SK-N-SH (cell line): ENCODE measurements at regions not wholly inside any gene's neighbourhood (a gene's known extent, or its start where the extent isn't known, plus 50 kb on each side); places are given as distances from the start of the nearest gene placed in this dataset.

Source experiments
- CTCF ChIA-PET: fragments of 300-600, 350-600 bp; formaldehyde crosslinking; extraction: SDS; loops from one replicate; lab custom pipeline; 2021; lab: Yijun Ruan, JAX
- POLR2A ChIA-PET: fragments of 350-600 bp; sonication (Branson Sonifier 250); formaldehyde crosslinking; extraction: SDS; loops from one replicate; lab custom pipeline; 2020; ENCODE audit warnings: antibody characterized with exemption, inconsistent platforms; lab: Yijun Ruan, JAX
- DNase-seq: peaks from one replicate; pipeline ENCODE4 v3.0.0; 2012
- H2AFZ ChIP-seq: fragments of 200-600 bp; sonication (generic); 2 replicates; pipeline ENCODE4 v1.8.1; 2016; ENCODE audit warnings: antibody characterized with exemption, mild to moderate bottlenecking, low read depth
- H3F3A ChIP-seq: fragments of 200-600 bp; sonication (generic); replicated peaks from 2 replicates; pipeline ENCODE3; 2016; ENCODE audit warnings: antibody characterized with exemption, mild to moderate bottlenecking; ENCODE audit not compliant: insufficient read depth
- H3K27ac ChIP-seq, 2 experiments: fragments of 200-500 bp in 1 of 2; fragments of 200-600 bp in 1 of 2; sonication (Bioruptor generic) in 1 of 2; sonication (generic), shearing (Covaris generic) in 1 of 2; 2 replicates each; pipeline versions ENCODE4 v1.5.1 to v1.6.1; 2014 to 2016; ENCODE audit warnings: low read depth in 2 of 2, inconsistent platforms in 1 of 2, low read length in 1 of 2, mild to moderate bottlenecking in 1 of 2, mixed read lengths in 1 of 2
- H3K27me3 ChIP-seq: fragments of 200-600 bp; sonication (generic), shearing (Covaris generic); 2 replicates; pipeline ENCODE4 v1.6.1; 2016; ENCODE audit warnings: mixed run types; ENCODE audit not compliant: insufficient read depth
- H3K36me3 ChIP-seq, 2 experiments: fragments of 200-500 bp in 1 of 2; fragments of 200-600 bp in 1 of 2; sonication (Bioruptor generic) in 1 of 2; sonication (generic) in 1 of 2; replicated peaks in 1 of 2; 2 replicates each; pipeline versions ENCODE3 to v1.5.1; 2014 to 2016; ENCODE audit warnings: low read length in 1 of 2, mild to moderate bottlenecking in 1 of 2; ENCODE audit not compliant: insufficient read depth in 2 of 2, control insufficient read depth in 1 of 2
- H3K4me1 ChIP-seq, 2 experiments: fragments of 200-500 bp in 1 of 2; fragments of 200-600 bp in 1 of 2; sonication (Bioruptor generic) in 1 of 2; sonication (generic), shearing (Covaris generic) in 1 of 2; 2 replicates each; pipeline versions ENCODE4 v1.5.1 to v1.6.1; 2014 to 2016; ENCODE audit warnings: low read depth in 1 of 2, low read length in 1 of 2, mixed run types in 1 of 2; ENCODE audit not compliant: insufficient read depth in 2 of 2, control insufficient read depth in 1 of 2
- H3K4me2 ChIP-seq: fragments of 200-600 bp; sonication (generic), shearing (Covaris generic); 2 replicates; pipeline ENCODE4 v1.6.1; 2017; ENCODE audit warnings: mixed run types
- H3K4me3 ChIP-seq, 2 experiments: fragments of 200-500 bp in 1 of 2; fragments of 200-600 bp in 1 of 2; sonication (Bioruptor generic) in 1 of 2; sonication (generic), shearing (Covaris generic) in 1 of 2; 2 replicates each; pipeline versions ENCODE4 v1.5.1 to v1.8.1; 2014 to 2016; ENCODE audit warnings: low read depth in 2 of 2, inconsistent platforms in 1 of 2, low read length in 1 of 2, mild to moderate bottlenecking in 1 of 2, mixed read lengths in 1 of 2, moderate library complexity in 1 of 2
- H3K79me2 ChIP-seq: fragments of 200-600 bp; sonication (generic); 2 replicates; pipeline ENCODE4 v1.8.1; 2017; ENCODE audit warnings: mild to moderate bottlenecking; ENCODE audit not compliant: insufficient read depth
- H3K9ac ChIP-seq: fragments of 200-600 bp; sonication (generic); 2 replicates; pipeline ENCODE4 v1.6.1; 2017; ENCODE audit warnings: mixed run types
- H3K9me2 ChIP-seq: fragments of 200-600 bp; sonication (generic); 2 replicates; pipeline ENCODE4 v1.6.1; 2017; ENCODE audit warnings: mixed run types
- H3K9me3 ChIP-seq: fragments of 200-600 bp; sonication (generic); 2 replicates; pipeline ENCODE4 v1.6.1; 2017; ENCODE audit warnings: mixed run types, mild to moderate bottlenecking, moderate library complexity
- H4K20me1 ChIP-seq: fragments of 200-600 bp; sonication (generic); 2 replicates; pipeline ENCODE4 v1.6.1; 2017; ENCODE audit warnings: mild to moderate bottlenecking, mixed run types; ENCODE audit not compliant: insufficient read depth
- CHD2 ChIP-seq: fragments of 150-350 bp; IDR thresholded peaks from 2 replicates; pipeline ENCODE4 v1.6.1; 2018; ENCODE audit warnings: low read length; ENCODE audit not compliant: partially characterized antibody
- CTCF ChIP-seq: fragments of 200-600 bp; sonication (generic); IDR thresholded peaks from 2 replicates; pipeline ENCODE4 v1.6.1; 2017; ENCODE audit warnings: antibody characterized with exemption, mild to moderate bottlenecking, moderate library complexity
- EP300 ChIP-seq, 2 experiments: IDR thresholded peaks; 2 replicates each; pipeline versions ENCODE4 v1.4.0 to v1.6.1; 2012; ENCODE audit warnings: borderline replicate concordance in 1 of 2, low read depth in 1 of 2, low read length in 1 of 2
- EZH2phosphoT487 ChIP-seq: fragments of 200-600 bp; sonication (generic); IDR thresholded peaks from 2 replicates; pipeline ENCODE4 v1.6.1; 2017; ENCODE audit warnings: low read depth, mixed run types, mild to moderate bottlenecking, antibody characterized with exemption, moderate library complexity, borderline replicate concordance
- FOSL2 ChIP-seq: IDR thresholded peaks from 2 replicates; pipeline ENCODE4 v1.4.0; 2012; ENCODE audit warnings: low read depth, mild to moderate bottlenecking, moderate library complexity, borderline replicate concordance
- GATA2 ChIP-seq: sonication (generic); formaldehyde crosslinking; IDR thresholded peaks from 2 replicates; pipeline ENCODE4 v1.5.0; 2020; ENCODE audit warnings: mild to moderate bottlenecking, missing genetic modification reagents
- MEF2A ChIP-seq: IDR thresholded peaks from 2 replicates; pipeline ENCODE4 v1.4.0; 2012; ENCODE audit warnings: low read depth, borderline replicate concordance
- RFX5 ChIP-seq: IDR thresholded peaks from 2 replicates; pipeline ENCODE4 v1.6.1; 2012; ENCODE audit warnings: mild to moderate bottlenecking, improper control_type of control experiment, low read length
- RXRA ChIP-seq: IDR thresholded peaks from 2 replicates; pipeline ENCODE4 v1.4.0; 2012; ENCODE audit warnings: low read depth, mild to moderate bottlenecking, borderline replicate concordance
- SIN3A ChIP-seq: IDR thresholded peaks from 2 replicates; pipeline ENCODE4 v1.6.1; 2012; ENCODE audit warnings: low read depth, mild to moderate bottlenecking, low read length, moderate library complexity, borderline replicate concordance
- SMC3 ChIP-seq: IDR thresholded peaks from 2 replicates; pipeline ENCODE4 v1.6.1; 2012; ENCODE audit warnings: low read depth, low read length, improper control_type of control experiment
- TCF12 ChIP-seq: IDR thresholded peaks from 2 replicates; pipeline ENCODE4 v1.4.0; 2012
- TEAD4 ChIP-seq: IDR thresholded peaks from 2 replicates; pipeline ENCODE4 v1.4.0; 2012; ENCODE audit warnings: mild to moderate bottlenecking, borderline replicate concordance; ENCODE audit not compliant: insufficient read depth
- YY1 ChIP-seq: IDR thresholded peaks from 2 replicates; pipeline ENCODE4 v1.4.0; 2012; ENCODE audit warnings: low read depth, mild to moderate bottlenecking
- WGBS: methylation state at CpG from one replicate; pipeline ENCODE4 v1.1.6; 2017; ENCODE audit warnings: low lambda C conversion rate; 5-methylcytosine and 5-hydroxymethylcytosine counted together
- TF ChIP-seq, protein P1 (sequence below): IDR thresholded peaks from 2 replicates; pipeline ENCODE4 v1.4.0; 2012; ENCODE audit warnings: low read depth
- TF ChIP-seq, protein P2 (sequence below): IDR thresholded peaks from 2 replicates; pipeline ENCODE4 v1.4.0; 2012; ENCODE audit warnings: low read depth, borderline replicate concordance

GRCh38 chr2:47645246-47645645, 74.5 kb upstream of the KCNK12 start:
- TF ChIP-seq SIN3A (no peak), RXRA (no peak), RFX5 (no peak), GATA2 (CRISPR knock-in tag) (no peak), TEAD4 (no peak), YY1 (no peak), EZH2phosphoT487 (no peak), FOSL2 (no peak), EP300 (IDR thresholded peaks at IDR 0.05; ENCODE audit: borderline replicate concordance in 1 of 2, low read depth in 1 of 2, low read length in 1 of 2) (no peak), SMC3 (no peak), CTCF (no peak), MEF2A (no peak), CHD2 (no peak), TCF12 (no peak)
- TF ChIP-seq, protein P1, sequence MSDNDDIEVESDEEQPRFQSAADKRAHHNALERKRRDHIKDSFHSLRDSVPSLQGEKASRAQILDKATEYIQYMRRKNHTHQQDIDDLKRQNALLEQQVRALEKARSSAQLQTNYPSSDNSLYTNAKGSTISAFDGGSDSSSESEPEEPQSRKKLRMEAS: no peak
- TF ChIP-seq, protein P2, sequence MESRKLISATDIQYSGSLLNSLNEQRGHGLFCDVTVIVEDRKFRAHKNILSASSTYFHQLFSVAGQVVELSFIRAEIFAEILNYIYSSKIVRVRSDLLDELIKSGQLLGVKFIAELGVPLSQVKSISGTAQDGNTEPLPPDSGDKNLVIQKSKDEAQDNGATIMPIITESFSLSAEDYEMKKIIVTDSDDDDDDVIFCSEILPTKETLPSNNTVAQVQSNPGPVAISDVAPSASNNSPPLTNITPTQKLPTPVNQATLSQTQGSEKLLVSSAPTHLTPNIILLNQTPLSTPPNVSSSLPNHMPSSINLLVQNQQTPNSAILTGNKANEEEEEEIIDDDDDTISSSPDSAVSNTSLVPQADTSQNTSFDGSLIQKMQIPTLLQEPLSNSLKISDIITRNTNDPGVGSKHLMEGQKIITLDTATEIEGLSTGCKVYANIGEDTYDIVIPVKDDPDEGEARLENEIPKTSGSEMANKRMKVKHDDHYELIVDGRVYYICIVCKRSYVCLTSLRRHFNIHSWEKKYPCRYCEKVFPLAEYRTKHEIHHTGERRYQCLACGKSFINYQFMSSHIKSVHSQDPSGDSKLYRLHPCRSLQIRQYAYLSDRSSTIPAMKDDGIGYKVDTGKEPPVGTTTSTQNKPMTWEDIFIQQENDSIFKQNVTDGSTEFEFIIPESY: no peak
- Histone ChIP-seq H3K27me3 (peaks cover 6% of the 10 kb centered on the region; the same call in 1 of the 2 replicates), H3K9me3 (no peaks in the 10 kb centered on the region), H3K9ac (no peak overlapping the region), H3K27ac (no peak overlapping the region), H3K4me1 (no peaks in the 10 kb centered on the region), H2AFZ (no peak overlapping the region), H3F3A (no peaks in the 10 kb centered on the region), H3K79me2 (no peaks in the 10 kb centered on the region), H3K4me2 (no peak overlapping the region), H4K20me1 (no peaks in the 10 kb centered on the region), H3K9me2 (no peaks in the 10 kb centered on the region), H3K4me3 (no peak overlapping the region), H3K36me3 (no peaks in the 10 kb centered on the region)
- 13% methylated on average over 1 of the region's 1 CpG for WGBS
- CTCF ChIA-PET: interaction anchor here (1.9 kb wide), 1 partner anchor 9 kb away, joined by 6 read pairs; no protein-coding TSS in a partner anchor
- POLR2A ChIA-PET: no interaction called here
- DNase-seq: no peak
